ENCODE measurements at regions not wholly inside any gene's neighbourhood (a gene's known extent, or its start where the extent isn't known, plus 50 kb on each side); places are given as distances from the start of the nearest gene placed in this dataset.
"Not testable (repeated sequence)": the region's sequence is repeated elsewhere in the genome, so short reads cannot be mapped to it uniquely, and the experiment has no call there.

GRCh38 chrX:109790511-109790910 is 57.5 kb upstream of the ACSL4 start:
- TF ChIP-seq, protein P1, sequence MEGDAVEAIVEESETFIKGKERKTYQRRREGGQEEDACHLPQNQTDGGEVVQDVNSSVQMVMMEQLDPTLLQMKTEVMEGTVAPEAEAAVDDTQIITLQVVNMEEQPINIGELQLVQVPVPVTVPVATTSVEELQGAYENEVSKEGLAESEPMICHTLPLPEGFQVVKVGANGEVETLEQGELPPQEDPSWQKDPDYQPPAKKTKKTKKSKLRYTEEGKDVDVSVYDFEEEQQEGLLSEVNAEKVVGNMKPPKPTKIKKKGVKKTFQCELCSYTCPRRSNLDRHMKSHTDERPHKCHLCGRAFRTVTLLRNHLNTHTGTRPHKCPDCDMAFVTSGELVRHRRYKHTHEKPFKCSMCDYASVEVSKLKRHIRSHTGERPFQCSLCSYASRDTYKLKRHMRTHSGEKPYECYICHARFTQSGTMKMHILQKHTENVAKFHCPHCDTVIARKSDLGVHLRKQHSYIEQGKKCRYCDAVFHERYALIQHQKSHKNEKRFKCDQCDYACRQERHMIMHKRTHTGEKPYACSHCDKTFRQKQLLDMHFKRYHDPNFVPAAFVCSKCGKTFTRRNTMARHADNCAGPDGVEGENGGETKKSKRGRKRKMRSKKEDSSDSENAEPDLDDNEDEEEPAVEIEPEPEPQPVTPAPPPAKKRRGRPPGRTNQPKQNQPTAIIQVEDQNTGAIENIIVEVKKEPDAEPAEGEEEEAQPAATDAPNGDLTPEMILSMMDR (IDR thresholded peaks at IDR 0.05) = not testable (repeated sequence)
- not testable (repeated sequence) for TF ChIP-seq POLR2AphosphoS5 (IDR thresholded peaks at IDR 0.05; ENCODE audit: low read depth, low read length); TCF7L2 (IDR thresholded peaks at IDR 0.05; ENCODE audit: low read depth, low read length); SIN3A (IDR thresholded peaks at IDR 0.05; ENCODE audit: borderline replicate concordance, insufficient read depth, low read depth, low read length)
- TF ChIP-seq, protein P2, sequence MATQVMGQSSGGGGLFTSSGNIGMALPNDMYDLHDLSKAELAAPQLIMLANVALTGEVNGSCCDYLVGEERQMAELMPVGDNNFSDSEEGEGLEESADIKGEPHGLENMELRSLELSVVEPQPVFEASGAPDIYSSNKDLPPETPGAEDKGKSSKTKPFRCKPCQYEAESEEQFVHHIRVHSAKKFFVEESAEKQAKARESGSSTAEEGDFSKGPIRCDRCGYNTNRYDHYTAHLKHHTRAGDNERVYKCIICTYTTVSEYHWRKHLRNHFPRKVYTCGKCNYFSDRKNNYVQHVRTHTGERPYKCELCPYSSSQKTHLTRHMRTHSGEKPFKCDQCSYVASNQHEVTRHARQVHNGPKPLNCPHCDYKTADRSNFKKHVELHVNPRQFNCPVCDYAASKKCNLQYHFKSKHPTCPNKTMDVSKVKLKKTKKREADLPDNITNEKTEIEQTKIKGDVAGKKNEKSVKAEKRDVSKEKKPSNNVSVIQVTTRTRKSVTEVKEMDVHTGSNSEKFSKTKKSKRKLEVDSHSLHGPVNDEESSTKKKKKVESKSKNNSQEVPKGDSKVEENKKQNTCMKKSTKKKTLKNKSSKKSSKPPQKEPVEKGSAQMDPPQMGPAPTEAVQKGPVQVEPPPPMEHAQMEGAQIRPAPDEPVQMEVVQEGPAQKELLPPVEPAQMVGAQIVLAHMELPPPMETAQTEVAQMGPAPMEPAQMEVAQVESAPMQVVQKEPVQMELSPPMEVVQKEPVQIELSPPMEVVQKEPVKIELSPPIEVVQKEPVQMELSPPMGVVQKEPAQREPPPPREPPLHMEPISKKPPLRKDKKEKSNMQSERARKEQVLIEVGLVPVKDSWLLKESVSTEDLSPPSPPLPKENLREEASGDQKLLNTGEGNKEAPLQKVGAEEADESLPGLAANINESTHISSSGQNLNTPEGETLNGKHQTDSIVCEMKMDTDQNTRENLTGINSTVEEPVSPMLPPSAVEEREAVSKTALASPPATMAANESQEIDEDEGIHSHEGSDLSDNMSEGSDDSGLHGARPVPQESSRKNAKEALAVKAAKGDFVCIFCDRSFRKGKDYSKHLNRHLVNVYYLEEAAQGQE (IDR thresholded peaks at IDR 0.05; ENCODE audit: insufficient read depth in 1 of 2, low read depth in 2 of 2, low read length in 1 of 2) = not testable (repeated sequence)

Data from Panc1 (cell line).